Activated CD4-positive, CD25-positive, alpha-beta regulatory T cell treated with anti-CD3 and anti-CD28 coated beads, Interleukin-2, amount 50 U/mL, for 24 hours (primary cell): ENCODE measurements at regions not wholly inside any gene's neighbourhood (a gene's known extent, or its start where the extent isn't known, plus 50 kb on each side); places are given as distances from the start of the nearest gene placed in this dataset.
"Not testable (repeated sequence)": the region's sequence is repeated elsewhere in the genome, so short reads cannot be mapped to it uniquely, and the experiment has no call there.

Experiments used
- ATAC-seq, 2 donors: fragments of 150-1000 bp; cut with Tn5 transposase; one replicate each; pipeline ENCODE4 v1.10.0; 2021; ENCODE audit warnings: mild to moderate bottlenecking in 1 of 2, moderate library complexity in 1 of 2

DNA sequence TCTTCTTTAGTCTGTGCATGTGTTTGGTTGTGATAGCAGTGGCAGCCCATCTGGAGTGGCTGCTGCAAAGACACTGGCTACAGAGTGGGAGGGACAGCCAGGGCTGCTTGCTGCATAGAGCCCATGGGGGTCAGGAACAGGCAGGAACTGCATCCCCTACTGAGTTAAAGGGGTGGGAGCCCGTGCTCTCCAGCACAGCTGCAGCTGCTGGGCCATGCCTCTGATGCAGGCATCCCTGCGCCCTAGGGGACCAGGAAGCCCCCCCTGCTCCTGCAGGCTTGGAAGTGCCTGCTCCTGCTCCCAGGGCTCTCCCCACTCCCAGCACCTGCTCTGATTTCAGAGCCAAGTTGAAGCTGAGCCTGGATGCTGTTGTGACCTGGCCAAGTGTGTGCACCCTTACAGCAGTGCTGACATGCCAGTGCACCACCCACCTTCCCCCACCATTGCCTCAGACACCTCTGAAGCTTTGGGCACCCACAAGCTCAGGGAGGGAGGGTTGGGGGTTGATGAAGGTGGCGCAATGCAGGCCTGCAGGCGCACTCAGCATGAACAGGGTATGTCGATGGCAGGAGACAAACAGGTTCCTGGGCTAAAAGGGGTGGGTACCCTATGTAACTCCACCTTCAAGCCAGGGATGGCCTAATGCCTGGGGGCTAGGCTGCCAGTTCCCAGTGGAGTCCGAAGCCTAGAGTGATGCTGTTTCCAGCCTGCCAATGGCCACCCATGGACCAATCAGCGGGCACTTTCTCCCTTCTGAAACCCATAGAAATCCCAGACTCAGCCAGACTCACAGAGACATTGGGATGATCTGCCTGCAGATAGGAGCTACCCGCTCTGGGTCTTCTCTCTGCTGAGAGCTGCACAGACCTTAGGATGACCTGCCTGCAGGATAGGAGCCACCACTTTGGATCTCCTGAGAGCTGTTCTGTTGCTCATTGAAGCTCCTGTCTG is 919.9 kb upstream of the MIR17HG start:
- ATAC-seq, result no peak

DNA sequence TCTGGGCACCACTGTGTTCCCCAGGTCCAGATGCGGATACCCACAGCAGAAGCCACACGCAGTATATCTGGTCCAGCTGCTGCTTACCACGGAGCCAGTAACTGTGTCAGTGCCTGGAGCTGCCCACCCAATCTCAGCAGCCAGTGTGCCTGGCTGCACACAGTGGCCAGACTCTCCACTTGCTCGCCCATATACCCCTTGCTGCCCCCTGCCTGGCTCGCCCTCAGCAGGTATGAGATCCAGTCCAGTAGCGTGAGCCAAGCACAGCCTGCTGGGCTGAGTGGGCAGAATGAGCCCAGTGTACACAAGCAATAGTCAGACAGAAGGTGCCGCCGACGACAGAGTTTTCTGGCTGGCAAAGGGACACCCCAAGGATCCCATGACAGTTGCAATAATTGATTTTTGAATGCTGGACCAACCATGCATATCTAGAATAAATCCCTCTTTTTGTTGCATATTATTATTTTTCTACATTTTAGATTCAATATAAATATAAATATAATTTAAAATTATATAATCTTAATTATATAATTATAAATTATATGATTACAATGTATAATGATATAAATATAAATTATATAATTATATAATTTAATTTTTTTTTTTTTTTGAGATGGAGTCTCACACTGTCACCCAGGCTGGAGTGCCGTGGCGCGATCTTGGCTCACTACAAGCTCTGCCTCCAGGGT is 918.8 kb upstream of the MIR17HG start:
- ATAC-seq, result no peak

DNA sequence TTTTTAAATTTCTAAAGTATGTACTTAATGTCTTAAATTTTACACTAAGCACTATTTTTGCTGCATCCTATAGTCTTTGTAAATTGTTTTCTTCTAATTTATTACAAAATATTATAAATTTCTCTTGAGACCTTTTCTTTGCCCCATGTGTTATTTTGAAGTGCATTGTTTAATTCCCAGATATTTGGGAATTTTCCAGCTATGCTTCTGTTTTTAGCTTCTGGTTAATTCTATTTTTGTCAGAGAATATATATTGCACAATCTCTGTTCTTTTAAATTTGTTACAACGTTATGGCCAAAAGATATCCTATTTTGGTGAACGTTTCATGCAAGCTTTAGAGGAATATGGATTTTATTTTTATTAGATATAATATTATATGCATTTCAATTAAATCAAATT is 917.4 kb upstream of the MIR17HG start:
- no peak for ATAC-seq

DNA sequence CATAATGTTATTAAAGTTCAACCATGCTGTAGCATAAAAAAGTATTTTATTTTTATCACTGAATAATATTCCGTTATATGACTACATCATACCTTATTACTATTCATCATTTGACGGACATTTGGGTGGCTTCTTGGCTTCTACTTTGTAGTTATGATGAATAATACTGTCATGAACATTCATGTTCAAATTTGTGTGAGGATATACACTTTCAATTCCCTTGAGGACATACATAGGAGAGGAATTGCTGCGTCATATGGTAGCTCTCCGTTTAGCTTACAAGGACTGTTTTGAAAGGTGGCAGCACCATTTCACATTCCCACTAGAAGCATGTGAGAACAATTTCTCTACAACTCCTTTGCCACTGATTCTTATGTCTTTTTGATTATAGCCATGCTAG is 910.8 kb upstream of the MIR17HG start:
- no peak for ATAC-seq

DNA sequence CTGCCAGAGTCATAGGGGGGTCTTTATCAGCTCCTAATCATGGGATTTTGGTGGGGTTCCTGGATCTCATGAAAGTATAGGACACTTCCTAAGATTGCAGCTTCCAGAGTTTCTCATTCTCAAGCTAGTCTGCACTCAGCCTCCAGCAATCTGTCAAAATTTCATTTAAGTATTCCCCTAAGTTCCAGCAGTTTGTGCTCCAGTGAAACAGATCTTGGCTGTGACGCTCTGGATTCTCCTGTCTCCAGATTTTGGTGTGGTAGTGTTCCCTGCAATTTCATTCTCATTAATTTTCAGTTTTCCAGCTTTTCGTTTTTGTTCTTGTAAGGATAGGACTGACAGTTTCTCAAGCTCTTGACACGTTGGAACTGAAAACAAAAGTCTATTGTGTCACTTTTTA is 908.9 kb upstream of the MIR17HG start:
- no peak for ATAC-seq

DNA sequence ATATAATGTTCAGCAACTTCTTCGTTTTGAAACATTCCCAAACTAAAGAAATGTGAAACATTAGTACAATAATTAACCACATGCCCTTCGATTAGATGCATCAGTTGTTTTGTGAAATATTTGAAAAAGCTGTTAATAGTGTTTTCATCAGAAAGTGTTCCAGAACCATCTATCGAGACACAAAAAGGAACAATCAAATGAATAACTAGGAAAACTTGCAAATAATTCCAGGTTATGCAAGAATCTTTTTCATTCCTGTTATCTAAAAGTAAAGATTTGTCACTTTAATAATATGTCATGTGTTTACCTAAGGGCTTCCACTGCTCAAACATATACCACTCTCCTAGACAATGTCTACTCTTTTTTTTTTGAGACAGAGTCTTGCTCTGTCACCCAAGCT is 904.2 kb upstream of the MIR17HG start:
- ATAC-seq, result no peak

DNA sequence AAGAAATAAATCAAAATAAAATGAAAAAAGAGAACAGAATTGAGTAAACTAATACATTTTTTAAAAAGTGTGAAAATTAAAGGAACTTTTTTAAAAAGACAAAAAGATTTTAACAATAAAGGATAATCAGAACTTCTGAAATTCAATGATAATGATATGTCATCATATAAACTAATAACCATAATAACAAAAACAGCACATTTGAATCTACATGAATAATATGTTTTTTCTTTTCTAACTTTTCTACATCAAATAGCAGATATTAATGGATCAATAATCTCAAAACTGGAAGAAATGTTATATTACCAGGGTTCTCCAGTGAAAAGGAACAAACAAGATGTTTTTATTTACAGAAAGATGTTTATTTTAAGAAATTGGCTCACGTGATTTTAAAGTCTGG is 903.3 kb upstream of the MIR17HG start:
- ATAC-seq, result no peak

DNA sequence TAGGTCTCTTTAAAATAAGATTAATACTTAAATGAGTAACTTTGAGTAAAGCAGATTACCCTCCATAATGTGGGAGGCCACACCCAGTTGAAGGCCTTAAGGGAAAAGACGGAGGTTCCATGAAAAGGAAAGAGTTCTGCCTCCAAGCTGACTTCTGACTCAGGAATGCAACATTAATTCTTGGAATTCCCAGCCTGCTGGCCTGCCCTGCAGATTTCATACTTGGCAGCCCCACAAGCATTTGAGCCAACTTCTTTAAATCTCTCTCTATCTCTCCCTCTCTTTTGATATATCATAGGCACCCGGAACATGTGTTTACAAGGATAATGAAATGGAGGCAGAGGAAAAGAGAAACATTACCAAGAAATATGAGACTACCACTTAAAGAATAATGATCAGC is 902.3 kb upstream of the MIR17HG start:
- ATAC-seq, result no peak

DNA sequence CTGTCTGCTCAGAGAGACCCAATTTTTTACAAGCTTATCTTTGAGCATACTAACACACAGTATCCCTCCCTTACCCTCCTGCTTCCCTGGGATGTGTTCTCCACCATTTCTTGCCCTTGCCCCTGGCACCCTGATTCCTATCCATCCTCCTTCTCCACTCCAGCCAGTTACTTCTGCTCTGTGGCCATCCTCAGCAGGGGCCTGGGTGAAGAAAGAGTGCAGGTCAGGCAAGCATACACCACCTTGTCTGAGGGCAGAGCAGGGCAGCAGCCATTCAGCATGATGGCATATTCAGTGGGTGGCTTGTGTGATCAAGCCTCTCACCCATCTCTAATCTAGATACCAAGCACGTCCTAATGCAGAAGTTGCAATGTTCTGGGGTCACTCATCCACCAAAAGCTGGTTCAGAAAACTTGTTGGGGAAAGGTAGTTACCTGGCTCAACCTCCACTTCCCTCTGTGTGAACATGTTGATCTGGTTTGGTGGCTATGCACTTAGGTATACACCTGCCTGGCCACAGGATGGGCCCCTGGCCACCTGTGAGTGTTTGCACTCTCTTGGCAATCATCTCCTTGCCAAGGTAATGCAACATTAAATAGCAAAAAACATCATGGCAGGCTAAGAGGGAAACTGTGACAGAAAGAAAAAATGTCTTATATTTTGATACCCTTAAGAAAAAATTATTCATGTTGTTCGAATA is 900.3 kb upstream of the MIR17HG start:
- ATAC-seq, result no peak

DNA sequence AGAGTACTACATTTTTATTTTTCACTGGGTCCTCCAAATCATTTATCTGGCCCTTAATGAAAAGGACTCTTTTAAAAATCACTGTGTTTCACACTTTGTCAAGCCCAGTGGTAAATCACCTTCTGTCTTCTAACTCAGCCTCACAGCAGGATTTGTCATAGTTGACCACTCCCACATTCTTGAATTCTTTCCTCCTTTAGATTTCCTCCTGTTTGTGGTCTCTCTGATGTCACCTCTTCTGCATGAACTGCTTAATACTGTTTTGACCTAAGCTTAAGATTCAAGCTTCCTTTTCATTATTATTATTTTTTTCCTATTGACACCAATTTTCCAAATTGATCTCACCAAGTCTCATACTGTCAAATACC is 899.8 kb upstream of the MIR17HG start:
- ATAC-seq, result no peak

DNA sequence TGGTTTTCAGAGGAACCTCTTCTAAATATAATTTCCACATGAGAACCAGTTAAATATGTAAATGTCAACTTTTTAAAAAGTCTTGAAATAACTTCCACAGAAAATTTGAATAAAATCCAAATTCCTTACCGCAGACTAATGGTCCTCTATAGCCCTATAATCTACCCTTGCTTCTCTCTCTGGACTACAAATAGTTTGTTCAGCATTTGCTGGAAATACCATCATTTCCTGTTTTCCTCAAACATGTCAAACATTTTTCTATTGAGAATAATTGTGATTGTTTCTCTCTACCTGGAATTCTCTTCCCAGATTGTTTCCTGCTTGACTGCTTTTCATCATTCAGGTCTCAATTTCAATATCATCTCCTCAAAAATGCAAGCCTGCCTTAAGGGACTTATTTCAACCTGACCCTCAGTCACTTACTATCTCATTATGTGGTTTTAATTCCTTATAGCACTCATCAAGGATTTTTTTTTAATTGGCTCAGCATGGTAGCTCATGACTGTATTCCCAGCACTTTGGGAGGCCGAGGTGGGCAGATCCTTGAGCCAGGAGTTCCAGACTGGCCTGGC is 898.9 kb upstream of the MIR17HG start:
- no peak for ATAC-seq

DNA sequence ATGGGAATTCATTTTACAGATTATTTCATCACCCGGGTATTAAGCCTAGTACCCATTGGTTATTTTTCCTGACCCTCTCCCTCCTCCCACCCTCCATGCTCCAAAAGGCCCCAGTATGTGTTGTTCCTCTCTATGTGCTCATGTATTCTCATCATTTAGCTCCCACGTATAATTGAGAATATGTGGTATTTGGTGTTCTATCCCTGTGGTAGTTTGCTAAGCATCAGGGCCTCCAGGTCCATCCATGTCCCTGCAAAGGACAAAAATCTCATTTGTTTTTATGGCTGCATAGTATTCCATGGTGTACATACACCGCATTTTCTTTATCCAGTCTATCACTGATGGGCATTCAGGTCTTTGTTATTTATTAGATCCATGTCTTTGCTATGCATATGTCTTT is 894.1 kb upstream of the MIR17HG start:
- ATAC-seq, result no peak

DNA sequence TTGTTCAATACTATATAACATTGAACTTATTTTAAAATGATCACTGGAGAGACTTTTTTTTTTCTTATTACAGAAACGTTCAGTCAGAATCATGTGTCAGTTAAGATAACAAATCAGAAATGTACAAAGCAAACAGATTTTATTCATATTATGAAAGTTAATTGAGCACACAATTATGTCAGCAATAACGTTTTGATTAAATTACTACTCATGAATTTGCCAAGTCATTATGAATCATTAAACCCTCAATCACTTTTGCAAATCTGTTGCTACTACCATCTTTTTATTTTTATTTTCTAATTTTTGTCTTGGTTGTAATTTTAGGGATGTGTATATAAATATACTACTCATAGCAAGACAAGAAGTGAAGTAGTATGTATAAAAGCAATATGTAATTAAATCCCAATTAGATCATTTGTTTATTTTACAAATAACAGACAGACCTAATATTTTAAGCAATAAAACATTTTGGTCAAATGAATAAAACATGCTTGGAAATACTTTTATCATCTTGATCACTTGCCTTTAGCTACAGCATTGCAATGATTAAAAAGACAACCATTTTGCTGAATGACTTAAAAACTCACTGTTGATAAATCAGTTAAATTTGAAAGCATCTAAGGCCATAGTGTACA is 893.4 kb upstream of the MIR17HG start:
- no peak for ATAC-seq

DNA sequence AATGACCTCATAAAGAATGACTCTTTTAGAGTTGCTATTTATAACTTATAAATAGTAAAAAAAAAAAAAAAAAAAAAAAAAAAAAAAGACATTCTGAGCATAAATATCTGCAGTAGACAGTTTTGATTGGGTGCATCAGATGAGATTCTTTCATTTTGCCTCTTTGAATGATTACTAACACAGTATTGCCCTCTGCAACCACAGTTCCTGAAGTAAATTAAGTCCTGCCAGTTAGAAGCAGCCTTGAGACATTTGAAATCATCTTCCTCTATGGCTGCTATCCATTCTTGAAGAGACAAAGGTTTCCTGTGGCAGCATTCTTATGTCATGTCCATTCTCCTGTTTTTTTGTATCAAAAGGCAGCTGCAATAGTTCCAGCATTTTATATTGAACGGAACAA is 892.4 kb upstream of the MIR17HG start:
- no peak for ATAC-seq

DNA sequence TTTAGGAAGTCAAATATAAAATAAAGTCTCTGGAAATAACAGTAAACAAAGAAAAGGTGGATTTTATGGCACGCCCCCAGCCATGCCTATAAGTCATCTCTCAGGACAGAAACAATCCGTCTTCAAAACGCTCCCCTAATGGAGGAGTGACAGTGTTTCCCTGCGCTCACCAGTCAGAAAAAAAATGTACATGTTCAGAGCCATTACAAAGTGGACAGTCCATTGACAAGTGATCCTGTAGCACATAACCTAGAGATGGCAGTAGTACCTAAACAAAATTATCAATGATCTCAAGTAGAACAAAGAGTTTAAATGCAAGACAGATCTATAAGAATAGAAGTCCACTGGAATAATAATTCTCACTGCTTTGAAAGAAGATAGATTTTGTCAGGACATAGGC is 891.7 kb upstream of the MIR17HG start:
- ATAC-seq, result no peak

DNA sequence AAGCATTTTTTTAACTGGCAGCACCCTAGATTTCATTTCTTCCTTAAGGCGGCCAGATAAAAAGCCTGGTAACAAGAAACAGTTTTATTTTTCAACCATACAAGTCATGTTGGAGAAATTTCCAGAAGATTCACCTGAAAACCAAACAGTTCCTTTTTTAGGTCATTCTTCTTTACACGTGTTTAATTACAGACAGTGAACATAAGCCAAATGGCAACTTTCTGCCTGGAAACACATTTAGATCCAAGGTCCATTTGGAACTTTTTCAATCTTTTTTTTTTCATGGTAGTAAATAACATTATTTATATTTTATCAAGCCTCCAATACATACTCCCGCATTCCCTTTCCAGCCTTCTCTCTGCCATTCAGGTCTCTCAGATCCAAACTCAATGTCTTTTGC is 886.1 kb upstream of the MIR17HG start:
- ATAC-seq, result no peak

DNA sequence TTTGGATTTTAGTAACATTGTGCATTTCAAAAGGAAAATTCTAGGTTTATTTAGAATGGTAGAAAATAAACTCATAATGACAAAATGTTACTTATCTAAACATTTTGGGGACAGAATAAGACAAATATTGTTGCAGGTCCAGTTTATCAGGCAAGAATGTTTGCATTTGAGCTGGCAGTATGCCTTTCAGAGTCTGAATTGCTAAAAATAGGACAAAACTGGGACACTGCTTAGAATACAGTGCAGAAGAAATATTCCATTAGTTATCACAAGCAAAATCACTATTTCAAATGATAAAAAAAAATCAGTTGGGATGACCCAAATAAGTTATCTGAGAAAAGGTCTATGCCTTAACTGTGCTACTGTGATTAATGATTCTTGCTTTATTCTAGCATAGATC is 870.3 kb upstream of the MIR17HG start:
- no peak for ATAC-seq

DNA sequence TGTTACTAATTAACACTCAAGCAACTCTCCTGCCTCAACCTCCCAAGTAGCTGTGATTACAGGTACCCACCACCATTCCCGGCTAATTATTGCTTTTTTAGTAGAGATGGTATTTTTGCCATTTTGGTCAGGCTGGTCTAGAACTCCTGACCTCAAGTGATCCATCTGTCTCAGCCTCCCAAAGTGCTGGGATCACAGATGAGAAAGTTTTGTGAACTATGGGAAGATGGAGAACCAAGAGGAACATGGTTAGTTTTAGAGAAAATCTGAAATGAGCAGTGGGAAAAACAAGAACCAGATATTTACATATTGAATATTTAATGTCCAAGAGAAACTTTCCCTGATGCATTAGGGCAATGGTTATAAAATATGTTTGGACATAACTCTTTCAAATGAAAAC is 863.6 kb upstream of the MIR17HG start:
- ATAC-seq, result no peak

DNA sequence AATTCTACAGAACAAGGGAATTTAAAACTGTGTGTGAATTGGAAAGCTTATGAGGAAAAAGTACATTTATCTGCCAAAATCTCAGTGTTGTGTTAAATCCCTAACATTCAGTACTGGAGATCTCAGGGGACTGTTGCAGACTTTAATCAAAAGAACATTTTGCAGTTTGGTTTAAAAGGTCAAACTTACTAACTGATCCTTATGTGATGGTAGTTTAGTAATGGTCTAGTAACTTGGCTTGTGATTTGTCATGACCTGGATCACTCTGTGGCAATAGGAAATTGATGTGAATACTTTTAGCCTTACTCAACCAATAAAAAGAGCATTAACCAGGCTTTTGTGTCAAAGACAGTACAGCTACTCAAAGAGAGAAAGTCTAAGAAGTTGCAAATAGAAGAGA is 862.1 kb upstream of the MIR17HG start:
- ATAC-seq, result no peak

DNA sequence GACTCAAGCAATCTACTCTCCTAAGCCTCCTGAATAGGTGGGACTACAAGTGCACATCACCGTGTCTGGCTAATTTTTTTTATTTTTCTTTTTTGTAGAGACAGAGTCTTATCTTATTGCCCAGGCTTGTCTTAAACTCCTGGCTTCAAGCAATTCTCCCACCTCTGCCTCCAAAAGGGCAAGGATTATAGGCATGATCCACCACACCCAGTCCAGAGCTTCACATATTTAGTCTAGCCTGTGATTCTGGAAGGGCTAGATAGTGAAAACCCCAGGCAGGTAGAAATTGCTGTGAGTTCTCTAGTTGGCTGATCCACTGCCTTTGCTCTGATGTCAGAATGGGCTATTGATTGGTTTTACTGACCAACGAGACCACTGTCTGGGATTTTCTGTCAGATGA is 854.6 kb upstream of the MIR17HG start:
- ATAC-seq, result no peak

DNA sequence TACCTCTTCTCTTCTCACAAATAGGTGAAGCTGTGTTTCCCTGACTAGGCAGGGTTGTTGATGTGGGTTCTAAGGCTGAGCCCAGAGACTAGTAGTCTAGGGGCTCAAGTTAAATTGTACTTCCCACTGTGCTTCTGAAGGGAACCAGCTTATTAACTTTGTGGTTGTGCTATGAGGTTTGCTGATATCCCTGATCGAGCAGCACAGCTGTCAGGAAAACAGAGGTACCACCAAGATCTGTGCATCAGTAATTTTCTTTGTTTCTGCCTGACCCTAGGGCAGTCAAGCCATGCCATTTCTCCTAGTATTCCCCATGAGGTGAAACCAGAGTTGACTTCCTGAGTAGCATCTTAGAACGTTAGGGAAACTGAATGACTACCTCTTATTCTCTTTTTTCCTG is 853.8 kb upstream of the MIR17HG start:
- ATAC-seq, result no peak

DNA sequence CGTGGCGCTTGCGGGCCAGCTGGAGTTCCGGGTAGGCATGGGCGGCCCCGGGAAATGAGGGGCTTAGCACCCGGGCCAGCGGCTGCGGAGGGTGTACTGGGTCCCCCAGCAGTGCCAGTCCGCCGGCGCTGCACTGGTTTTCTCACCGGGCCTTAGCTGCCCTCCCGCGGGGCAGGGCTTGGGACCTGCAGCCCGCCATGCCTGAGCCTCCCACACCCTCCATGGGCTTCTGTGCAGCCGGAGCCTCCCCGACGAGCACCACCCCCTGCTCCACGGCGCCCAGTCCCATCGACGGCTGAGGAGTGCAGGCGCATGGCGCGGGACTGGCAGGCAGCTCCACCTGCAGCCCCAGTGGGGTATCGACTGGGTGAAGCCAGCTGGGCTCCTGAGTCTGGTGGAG is 852.6 kb upstream of the MIR17HG start:
- not testable (repeated sequence) for ATAC-seq

DNA sequence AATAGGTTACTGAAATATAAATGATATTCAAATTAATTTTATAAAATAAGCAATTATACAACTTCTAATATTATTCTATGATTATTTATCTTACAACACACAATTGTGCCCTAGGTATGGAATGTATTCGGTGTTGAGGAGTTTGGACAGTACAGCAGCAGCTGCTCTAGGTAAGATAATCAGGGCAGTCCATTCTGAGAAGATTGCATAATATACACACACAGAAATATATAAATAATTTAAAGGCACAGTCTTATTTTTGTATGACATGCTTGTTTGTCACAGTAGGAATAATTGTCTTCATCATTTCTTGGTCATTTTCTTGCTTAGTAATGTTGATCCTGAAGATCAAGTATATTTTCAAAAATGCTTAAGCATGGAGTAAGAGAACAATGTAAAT is 849.4 kb upstream of the MIR17HG start:
- ATAC-seq, result no peak
